ENCODE measurements at regions not wholly inside any gene's neighbourhood (a gene's known extent, or its start where the extent isn't known, plus 50 kb on each side); places are given as distances from the start of the nearest gene placed in this dataset.

- TF ChIP-seq POLR2A (IDR thresholded peaks at IDR 0.05) (no peak), CTCF (IDR thresholded peaks at IDR 0.05) (no peak)
Observed at GRCh38 chr2:118714118-118714517, 133.3 kb downstream of the EN1 start.

All from ovary (tissue), 3 donors.